GM21529 (cell line): ENCODE measurements at regions not wholly inside any gene's neighbourhood (a gene's known extent, or its start where the extent isn't known, plus 50 kb on each side); places are given as distances from the start of the nearest gene placed in this dataset.
"Not testable (repeated sequence)": the region's sequence is repeated elsewhere in the genome, so short reads cannot be mapped to it uniquely, and the experiment has no call there.

Experiments used
- ATAC-seq: cut with Tn5 transposase; IDR thresholded peaks from one replicate; pipeline ENCODE4 v1.9.1; 2021; ENCODE audit not compliant: unreplicated experiment

- ATAC-seq = not testable (repeated sequence)
These were observed 65.9 kb upstream of the NBPF26 start for GRCh38 chr1:120657804-120658203.

DNA sequence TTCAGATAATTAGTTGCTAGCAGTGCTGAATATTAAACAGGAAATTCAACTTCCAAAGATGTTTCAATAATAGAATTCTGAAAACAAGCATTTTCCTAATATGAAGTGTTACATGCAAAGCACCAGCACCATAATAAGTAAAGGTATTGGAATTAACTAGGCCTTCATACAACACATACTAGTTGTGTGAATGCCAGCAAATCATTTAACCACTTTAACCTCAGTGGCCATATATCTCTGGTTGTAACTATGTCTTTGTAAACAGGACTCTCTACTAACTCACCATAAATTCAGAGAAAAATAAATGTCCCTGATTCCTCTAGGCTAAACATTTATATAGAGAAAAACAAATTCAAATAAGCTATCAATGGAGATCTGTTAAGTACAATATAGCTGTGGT, 65.1 kb upstream of the NBPF26 start:
- not testable (repeated sequence) for ATAC-seq

- not testable (repeated sequence) for ATAC-seq
These were observed 64.6 kb upstream of the NBPF26 start for GRCh38 chr1:120659133-120659532.

DNA sequence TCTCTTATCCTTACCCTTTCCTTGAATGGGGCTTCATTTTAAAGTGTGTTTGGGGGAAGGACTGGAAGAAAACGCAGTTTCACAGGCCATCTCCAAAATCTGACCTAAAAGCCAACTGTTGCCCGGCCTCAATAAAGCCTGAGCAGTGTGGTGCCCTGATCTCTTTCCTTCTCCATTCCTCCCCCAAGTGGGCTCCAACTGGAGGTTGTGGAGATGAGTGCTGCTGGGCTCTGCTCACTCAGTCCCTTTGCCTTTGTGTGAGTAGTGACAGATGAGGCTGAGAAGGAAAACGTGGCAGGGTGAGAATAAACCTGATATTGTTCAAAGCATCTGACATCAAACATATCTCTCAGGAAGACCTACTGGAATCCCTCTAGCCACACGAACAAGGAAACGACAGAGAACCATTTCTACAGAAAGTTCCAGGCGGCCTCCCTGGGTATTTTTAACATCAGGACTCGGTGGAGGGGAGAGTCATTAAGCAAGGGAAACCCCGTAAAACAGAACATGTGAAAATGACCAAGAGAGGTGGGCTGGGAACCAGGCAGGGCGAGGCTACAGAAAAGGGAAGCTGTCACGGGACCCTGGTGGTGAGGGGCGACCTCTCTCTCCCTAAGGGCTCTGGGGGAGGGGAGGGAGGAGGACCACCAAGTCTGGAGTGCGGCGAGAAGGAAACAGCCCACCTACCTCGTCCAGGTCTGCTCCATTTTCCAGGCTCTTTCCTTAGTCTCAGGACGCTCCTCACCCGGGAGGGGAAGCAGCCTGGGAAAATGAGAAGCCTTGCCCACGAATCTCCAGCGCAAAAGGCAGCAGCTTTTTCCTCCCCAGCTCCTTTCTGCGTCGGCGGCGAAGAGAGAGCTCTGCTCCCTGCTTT, 59.1 kb upstream of the NBPF26 start:
- not testable (repeated sequence) for ATAC-seq

DNA sequence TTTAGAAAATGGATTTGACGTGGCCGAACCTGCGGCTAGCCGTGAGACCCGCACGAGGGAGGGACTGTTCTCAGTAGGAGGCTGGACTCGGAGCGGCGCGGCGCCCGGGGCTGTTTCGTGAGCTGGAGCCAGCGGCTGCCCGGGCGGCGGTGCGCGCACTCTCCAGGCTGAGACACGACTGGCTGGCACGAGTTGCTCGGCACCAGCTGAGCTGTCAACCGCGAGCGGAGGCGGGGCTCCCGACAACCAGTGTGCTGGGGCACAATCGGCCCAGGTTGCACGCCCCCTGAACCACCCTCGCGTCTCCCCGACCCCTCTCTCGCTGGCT, 58.5 kb upstream of the NBPF26 start:
- not testable (repeated sequence) for ATAC-seq

- not testable (repeated sequence) for ATAC-seq
These were observed 55.6 kb upstream of the NBPF26 start for GRCh38 chr1:120668187-120668586.
